HepG2 (cell line): ENCODE measurements at regions not wholly inside any gene's neighbourhood (a gene's known extent, or its start where the extent isn't known, plus 50 kb on each side); places are given as distances from the start of the nearest gene placed in this dataset.

Experiments
- CBX2 ChIP-seq, 2 experiments: fragments of 200-600 bp in 1 of 2; sonication (generic); formaldehyde crosslinking in 1 of 2; IDR thresholded peaks; 2 replicates each; pipeline versions ENCODE4 v1.7.0 to v1.8.1; 2018 to 2022; ENCODE audit warnings: low read depth in 2 of 2, low read length in 1 of 2, mild to moderate bottlenecking in 1 of 2, missing genetic modification reagents in 1 of 2
- POLR2A ChIP-seq, 2 experiments: IDR thresholded peaks; 2 replicates each; pipeline ENCODE4 v1.6.1; 2011; ENCODE audit warnings: low read depth in 2 of 2, low read length in 2 of 2, mild to moderate bottlenecking in 1 of 2, moderate library complexity in 1 of 2; ENCODE audit not compliant: insufficient read depth in 1 of 2
- SP4 ChIP-seq: sonication (generic); formaldehyde crosslinking; IDR thresholded peaks from 2 replicates; pipeline ENCODE4 v1.8.1; 2023; ENCODE audit warnings: mild to moderate bottlenecking, missing genetic modification reagents

DNA sequence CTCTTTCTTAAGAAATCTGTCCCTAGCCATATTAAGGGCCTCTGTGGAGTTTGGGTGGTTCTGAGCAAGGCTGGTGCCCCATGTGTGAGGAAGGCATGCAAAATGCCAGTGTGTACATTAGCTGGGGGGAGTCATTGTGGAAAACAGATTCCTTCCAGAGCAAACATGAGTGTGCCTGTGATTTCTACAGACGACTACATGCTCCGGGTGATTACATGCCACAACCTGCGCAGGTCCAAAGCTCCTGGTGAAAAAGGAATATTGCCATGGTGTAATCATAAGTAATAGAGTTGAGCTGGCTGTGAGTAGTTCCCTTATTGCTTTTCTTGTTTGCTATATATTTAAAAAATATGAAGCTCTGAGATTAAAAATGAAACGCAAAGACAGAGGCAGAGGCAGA lies 102.1 kb downstream of the ACER2 start:
- TF ChIP-seq SP4 (CRISPR knock-in tag), result no peak
- no peak for TF ChIP-seq POLR2A (IDR thresholded peaks at IDR 0.05; ENCODE audit: insufficient read depth in 1 of 2, low read depth in 2 of 2, low read length in 2 of 2)
- no peak for TF ChIP-seq CBX2 (IDR thresholded peaks at IDR 0.05; ENCODE audit: low read depth, low read length)
- no peak for TF ChIP-seq CBX2 (CRISPR knock-in tag; IDR thresholded peaks at IDR 0.05; ENCODE audit: low read depth)
